Activated naive CD4-positive, alpha-beta T cell treated with anti-CD3 and anti-CD28 coated beads, Interleukin-2, amount 50 U/mL, for 24 hours (primary cell): ENCODE measurements at regions not wholly inside any gene's neighbourhood (a gene's known extent, or its start where the extent isn't known, plus 50 kb on each side); places are given as distances from the start of the nearest gene placed in this dataset.
"Not testable (repeated sequence)": the region's sequence is repeated elsewhere in the genome, so short reads cannot be mapped to it uniquely, and the experiment has no call there.

Source experiments
- H3K27ac Mint-ChIP-seq: one replicate; pipeline ENCODE4 v1.8.0; 2021; ENCODE audit warnings: mild to moderate bottlenecking, mixed read lengths
- H3K27me3 Mint-ChIP-seq: one replicate; pipeline ENCODE4 v1.8.0; 2021; ENCODE audit warnings: mixed read lengths
- H3K36me3 Mint-ChIP-seq: one replicate; pipeline ENCODE4 v1.8.0; 2021; ENCODE audit warnings: mixed read lengths
- H3K4me1 Mint-ChIP-seq: one replicate; pipeline ENCODE4 v1.8.0; 2021; ENCODE audit warnings: mixed read lengths
- H3K4me3 Mint-ChIP-seq: one replicate; pipeline ENCODE4 v1.8.0; 2021; ENCODE audit warnings: mild to moderate bottlenecking, mixed read lengths
- H3K9me3 Mint-ChIP-seq: one replicate; pipeline ENCODE4 v1.8.0; 2021; ENCODE audit warnings: mixed read lengths

DNA sequence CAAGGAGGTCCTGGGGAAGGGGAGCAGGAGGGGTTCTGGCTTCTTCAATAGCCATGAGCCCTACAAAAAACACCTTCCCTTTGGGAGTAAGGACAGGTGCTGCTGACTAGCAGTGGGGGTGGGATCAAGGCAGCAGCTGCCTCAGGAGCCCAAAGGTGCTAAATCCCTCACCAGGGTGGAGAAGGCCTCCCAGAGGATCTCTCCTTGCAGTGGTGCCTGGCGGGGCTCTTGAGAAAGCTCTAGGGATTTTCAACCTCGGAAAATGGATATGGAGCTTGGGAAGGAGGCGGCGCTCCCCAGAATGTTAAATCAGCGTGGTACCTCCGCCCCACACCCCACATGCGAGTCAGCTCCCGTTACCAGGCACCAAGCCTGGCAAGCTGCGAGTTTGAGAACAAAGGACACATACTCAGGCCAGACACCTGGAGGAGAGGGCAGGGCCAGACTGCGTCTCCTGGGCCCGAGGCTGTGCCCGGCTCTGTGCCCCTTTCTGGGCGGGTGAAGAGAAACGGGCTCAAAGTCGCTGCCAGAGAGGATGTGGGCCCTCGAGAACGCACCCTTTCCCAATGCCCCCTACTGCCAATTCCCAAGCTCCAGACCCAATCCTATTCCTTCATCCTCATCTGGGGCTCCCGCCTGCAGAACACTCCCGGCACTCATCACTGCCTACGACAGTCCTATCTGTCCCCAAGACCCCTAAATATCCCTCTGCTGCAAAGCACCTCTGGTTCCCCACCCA lies 139.0 kb downstream of the BRD1 start:
- H3K27me3 Mint-ChIP-seq: no peaks in the 10 kb centered on the region
- H3K9me3 Mint-ChIP-seq: no peaks in the 10 kb centered on the region
- no peak overlapping the region for H3K4me3 Mint-ChIP-seq
- no peaks in the 10 kb centered on the region for H3K36me3 Mint-ChIP-seq
- peaks cover 14% of the 10 kb centered on the region for H3K4me1 Mint-ChIP-seq
- no peak overlapping the region for H3K27ac Mint-ChIP-seq

DNA sequence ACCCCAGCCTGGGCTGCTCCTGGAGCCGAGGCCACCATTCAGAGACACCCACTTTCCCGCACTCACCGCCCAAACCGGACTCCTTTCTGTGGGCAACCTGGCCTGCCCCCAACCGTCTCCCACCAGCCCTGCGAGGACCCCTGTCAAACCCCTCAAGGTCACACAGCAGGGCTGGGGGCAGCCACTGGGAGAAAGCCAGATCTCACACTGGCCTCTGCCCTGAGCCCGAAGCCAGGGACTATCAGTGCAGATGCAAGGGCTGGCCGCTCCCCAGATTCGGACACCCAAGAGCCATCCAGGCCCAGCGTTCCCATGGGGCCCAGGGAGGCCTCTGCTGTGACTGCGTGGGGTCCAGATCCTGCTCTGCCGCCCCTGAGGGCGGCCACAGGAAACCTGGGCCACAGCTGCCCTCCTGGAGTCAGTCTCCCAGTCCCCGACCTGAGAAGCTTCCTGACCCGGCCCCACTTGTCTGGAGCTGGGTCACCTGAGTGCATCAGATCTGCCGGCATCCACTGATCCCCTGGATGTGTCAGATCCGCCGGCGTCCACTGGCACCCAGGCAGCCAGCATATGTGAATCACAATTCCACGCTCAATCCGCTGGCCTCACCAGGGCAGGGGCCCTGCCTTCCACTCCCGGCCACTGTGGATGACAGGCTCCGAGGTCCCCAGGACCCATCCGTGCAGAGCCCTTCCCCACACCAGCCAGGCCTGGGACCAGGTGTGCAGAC lies 139.7 kb downstream of the BRD1 start:
- H3K9me3 Mint-ChIP-seq: peaks cover 3% of the 10 kb centered on the region
- no peak overlapping the region for H3K4me3 Mint-ChIP-seq
- H3K36me3 Mint-ChIP-seq: no peaks in the 10 kb centered on the region
- H3K27ac Mint-ChIP-seq: no peak overlapping the region
- peaks cover 9% of the 10 kb centered on the region for H3K4me1 Mint-ChIP-seq
- H3K27me3 Mint-ChIP-seq: no peaks in the 10 kb centered on the region

DNA sequence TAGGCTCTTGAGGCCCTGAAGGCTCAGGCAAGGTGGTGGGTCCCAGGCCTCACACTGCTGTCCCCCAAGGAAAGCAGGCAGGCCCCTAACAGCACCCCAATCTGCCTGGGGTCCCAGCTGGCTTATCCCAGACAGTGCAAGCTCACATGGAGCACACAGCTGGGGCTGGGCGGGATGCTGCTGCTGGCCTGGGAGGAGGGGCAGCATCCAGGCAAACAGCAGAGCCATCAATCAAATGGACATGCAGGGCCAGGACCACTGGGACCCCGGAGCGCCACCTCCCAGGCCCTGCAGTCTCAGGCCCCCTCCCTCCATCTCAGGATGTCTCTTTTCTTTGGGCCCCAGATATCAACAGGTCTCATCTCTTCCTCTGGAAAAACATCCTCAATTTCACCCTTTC lies 140.3 kb downstream of the BRD1 start:
- H3K9me3 Mint-ChIP-seq: peaks cover 4% of the 10 kb centered on the region
- no peak overlapping the region for H3K27ac Mint-ChIP-seq
- no peaks in the 10 kb centered on the region for H3K36me3 Mint-ChIP-seq
- H3K27me3 Mint-ChIP-seq: no peaks in the 10 kb centered on the region
- no peak overlapping the region for H3K4me3 Mint-ChIP-seq
- peaks cover 5% of the 10 kb centered on the region for H3K4me1 Mint-ChIP-seq

DNA sequence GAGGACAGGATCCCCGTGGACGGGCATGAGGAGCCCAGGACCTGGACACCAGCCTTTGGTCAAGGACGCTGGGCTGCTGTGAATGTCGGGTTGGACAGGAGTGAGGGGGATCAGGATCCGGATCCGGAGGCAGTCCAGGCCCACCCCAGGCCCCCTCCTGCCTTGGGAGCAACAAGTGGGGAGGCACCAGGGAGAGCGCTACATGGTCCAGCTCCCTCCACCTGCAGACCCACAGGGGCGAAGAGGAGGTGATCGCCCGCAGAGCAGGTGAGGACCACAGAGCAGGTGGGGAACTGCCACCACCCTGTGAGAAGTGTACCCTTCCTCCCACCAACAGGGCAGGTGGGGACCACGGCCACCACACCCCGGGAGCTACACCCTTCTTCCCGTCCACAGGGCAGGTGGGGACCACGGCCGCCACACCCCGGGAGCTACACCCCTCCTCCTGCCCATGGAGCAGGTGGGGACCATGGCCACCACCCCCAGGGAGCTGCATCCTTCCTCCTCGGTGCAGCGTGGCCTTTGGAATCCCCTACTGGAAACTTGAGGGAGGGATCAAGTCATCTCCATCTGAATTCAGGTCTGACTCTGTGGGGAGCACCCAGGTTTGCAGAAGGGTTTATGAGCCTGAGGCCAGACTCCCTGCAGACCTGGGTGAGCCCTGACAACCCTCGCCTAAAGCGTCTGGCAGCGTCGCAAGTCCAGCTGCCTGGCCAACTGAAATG lies 141.0 kb downstream of the BRD1 start:
- H3K9me3 Mint-ChIP-seq: peaks cover 4% of the 10 kb centered on the region
- no peak overlapping the region for H3K4me3 Mint-ChIP-seq
- no peaks in the 10 kb centered on the region for H3K27me3 Mint-ChIP-seq
- no peaks in the 10 kb centered on the region for H3K36me3 Mint-ChIP-seq
- H3K4me1 Mint-ChIP-seq: no peaks in the 10 kb centered on the region
- no peak overlapping the region for H3K27ac Mint-ChIP-seq

DNA sequence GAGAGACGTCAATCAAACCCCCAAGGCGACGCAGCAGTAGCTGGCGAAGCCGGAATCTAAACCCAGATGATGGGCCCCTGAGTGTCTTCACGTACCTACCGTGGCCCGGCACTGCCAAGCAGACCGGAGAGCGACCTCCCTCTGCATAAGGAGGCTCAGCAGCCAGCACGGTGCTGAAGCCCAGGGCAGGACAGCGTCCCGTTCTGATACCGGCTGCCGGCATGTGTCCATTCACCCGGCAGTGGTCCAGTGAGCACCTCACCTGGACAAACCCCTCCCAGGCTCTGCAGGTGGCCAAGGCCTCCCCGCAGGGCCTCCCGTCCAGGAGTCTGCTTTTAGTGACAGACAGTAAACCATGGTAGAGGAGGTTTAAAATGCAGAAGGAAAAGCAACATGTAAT lies 142.0 kb downstream of the BRD1 start:
- Mint-ChIP-seq H3K27me3 (no peaks in the 10 kb centered on the region), H3K4me1 (no peaks in the 10 kb centered on the region), H3K36me3 (no peaks in the 10 kb centered on the region), H3K9me3 (peaks cover 4% of the 10 kb centered on the region), H3K4me3 (no peak overlapping the region), H3K27ac (no peak overlapping the region)

DNA sequence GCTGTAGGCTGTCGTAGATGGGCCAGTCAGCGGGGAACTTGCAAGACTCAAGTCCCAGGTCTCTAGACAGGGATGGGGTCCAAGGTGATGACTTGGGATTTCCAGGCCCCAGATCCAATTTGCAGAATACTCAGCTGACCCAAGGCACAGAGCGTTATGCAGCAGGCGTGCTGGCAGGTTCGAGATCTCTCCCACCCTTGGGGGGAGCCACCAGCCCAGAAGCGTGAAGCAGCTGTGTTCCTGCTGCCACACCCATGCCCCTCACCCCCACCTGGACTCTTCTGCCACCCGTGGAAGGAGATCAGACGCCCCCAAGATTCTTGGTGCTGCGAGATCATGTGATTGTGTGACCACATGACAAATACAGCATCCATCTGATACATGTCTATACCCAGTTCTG lies 142.6 kb downstream of the BRD1 start:
- no peak overlapping the region for H3K4me3 Mint-ChIP-seq
- H3K9me3 Mint-ChIP-seq: peaks cover 4% of the 10 kb centered on the region
- no peaks in the 10 kb centered on the region for H3K27me3 Mint-ChIP-seq
- no peaks in the 10 kb centered on the region for H3K4me1 Mint-ChIP-seq
- H3K36me3 Mint-ChIP-seq: no peaks in the 10 kb centered on the region
- H3K27ac Mint-ChIP-seq: no peak overlapping the region

DNA sequence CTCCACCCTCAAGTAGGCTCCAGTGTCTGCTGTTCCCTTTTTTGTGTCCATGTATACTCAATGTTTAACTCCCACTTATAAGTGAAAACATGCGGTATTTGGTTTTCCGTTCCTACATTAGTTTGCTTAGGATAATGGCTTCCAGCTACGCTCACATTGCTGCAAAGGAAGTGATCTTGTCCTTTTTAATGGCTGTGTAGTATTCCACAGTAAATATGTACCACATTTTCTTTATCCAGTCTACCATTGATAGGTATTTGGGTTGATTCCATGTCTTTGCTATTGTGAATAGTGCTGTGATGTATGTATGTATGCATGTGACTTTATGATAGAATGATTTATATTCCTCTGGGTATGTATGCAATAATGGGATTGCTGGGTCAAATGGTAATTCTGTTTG lies 144.6 kb downstream of the BRD1 start:
- Mint-ChIP-seq H3K27me3 (peaks cover 2% of the 10 kb centered on the region), H3K9me3 (peaks cover 4% of the 10 kb centered on the region), H3K4me3 (no peak overlapping the region), H3K36me3 (no peaks in the 10 kb centered on the region), H3K27ac (peak overlapping the region; percentile 6), H3K4me1 (peaks cover 11% of the 10 kb centered on the region)

DNA sequence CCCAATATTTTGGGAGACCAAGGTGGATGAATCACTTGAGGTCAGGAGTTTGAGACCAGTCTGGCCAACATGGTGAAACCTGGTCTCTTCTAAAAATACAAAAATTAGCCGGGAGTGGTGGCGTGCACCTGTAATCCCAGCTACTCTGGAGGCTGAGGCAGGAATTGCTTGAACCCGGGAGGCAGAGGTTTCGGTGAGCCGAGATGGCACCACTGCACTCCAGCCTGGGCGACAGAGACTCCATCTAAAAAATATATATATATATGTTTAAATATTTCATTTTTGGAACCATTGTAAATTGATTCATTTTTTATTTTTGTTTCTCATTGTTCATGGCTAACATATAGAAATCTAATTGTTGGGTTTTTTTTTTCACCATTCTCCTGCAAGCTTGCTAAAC lies 146.9 kb downstream of the BRD1 start:
- not testable (repeated sequence) for H3K27ac Mint-ChIP-seq, H3K36me3 Mint-ChIP-seq, H3K27me3 Mint-ChIP-seq, H3K9me3 Mint-ChIP-seq, H3K4me3 Mint-ChIP-seq
- H3K4me1 Mint-ChIP-seq: peaks cover 12% of the 10 kb centered on the region

DNA sequence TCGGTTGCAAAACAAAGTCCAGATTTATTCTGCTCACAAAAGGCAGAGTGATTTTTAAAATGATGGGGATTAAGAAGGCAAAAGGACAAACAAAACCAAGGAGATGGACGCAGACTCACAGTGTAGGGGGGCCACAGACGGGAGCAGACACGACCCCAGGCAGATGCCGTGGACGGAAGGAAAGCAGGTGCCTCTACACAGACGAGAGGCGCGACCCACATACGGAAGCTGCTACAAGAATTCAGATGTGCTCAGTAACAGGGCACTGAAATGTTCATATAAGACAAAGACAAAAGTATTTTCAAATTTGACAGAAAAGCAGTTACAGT lies 148.9 kb downstream of the BRD1 start:
- H3K4me3 Mint-ChIP-seq: peak overlapping the region; percentile 66
- H3K4me1 Mint-ChIP-seq: peaks cover 12% of the 10 kb centered on the region
- no peaks in the 10 kb centered on the region for H3K36me3 Mint-ChIP-seq
- H3K27me3 Mint-ChIP-seq: peaks cover 2% of the 10 kb centered on the region
- H3K9me3 Mint-ChIP-seq: peaks cover 4% of the 10 kb centered on the region
- peak overlapping the region; percentile 35 for H3K27ac Mint-ChIP-seq

DNA sequence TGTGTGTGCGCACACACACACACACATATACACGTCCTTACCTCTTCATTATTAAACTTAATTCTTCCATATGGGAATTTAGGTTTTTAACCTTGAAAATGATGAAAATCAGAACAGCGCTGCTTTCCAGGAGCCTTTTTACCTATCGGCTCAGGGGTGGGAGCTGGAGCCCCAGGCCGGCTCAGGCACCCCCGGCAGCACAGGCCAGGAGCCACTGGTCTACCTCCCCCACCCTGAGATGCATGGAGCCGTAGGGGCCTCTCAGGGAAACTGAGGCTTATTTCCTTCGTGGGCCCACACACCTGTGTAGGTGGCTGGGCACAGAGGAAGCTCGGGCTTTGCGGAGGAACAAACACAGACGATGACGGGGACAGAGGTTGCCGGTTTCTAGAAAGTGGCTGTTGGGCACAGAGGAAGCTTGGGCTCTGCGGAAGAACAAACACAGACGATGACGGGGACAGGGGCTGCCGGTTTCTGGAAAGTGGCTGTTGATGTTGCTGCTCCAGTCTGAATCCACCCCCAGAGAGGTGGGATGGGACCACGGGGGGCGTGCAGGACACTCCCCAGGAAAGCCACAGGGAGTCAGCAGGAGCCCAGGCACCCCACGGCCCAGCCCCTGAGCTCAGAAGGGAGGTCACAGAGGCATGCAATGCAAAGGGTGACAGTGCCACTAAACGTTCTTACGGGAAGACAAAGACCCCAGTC lies 149.4 kb downstream of the BRD1 start:
- Mint-ChIP-seq H3K4me3 (peak overlapping the region; percentile 66), H3K4me1 (peaks cover 12% of the 10 kb centered on the region), H3K27ac (peak overlapping the region; percentile 35), H3K9me3 (peaks cover 4% of the 10 kb centered on the region), H3K27me3 (peaks cover 2% of the 10 kb centered on the region), H3K36me3 (no peaks in the 10 kb centered on the region)

DNA sequence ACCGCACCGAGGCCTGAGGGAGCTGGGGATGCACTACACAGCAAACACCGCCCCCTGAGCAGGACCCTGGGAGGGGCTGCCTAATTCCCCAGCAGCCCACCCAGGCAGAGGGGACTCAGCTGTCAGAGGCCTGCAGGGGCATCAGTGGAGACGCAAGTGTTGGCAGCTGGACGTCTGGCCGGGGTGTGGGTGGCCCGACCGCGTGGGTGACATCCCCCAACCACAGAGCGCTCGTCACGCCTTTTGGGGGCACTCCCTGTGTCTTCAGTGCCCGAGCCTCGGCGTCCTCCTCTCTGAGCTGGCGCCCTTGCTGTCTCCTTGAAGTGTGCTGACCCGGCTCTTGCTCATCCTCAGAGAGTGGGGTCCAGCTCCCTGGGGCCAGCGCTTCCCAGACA lies 150.2 kb downstream of the BRD1 start:
- Mint-ChIP-seq H3K27me3 (peaks cover 2% of the 10 kb centered on the region), H3K36me3 (no peaks in the 10 kb centered on the region), H3K27ac (no peak overlapping the region), H3K9me3 (no peaks in the 10 kb centered on the region), H3K4me1 (peaks cover 12% of the 10 kb centered on the region), H3K4me3 (no peak overlapping the region)

DNA sequence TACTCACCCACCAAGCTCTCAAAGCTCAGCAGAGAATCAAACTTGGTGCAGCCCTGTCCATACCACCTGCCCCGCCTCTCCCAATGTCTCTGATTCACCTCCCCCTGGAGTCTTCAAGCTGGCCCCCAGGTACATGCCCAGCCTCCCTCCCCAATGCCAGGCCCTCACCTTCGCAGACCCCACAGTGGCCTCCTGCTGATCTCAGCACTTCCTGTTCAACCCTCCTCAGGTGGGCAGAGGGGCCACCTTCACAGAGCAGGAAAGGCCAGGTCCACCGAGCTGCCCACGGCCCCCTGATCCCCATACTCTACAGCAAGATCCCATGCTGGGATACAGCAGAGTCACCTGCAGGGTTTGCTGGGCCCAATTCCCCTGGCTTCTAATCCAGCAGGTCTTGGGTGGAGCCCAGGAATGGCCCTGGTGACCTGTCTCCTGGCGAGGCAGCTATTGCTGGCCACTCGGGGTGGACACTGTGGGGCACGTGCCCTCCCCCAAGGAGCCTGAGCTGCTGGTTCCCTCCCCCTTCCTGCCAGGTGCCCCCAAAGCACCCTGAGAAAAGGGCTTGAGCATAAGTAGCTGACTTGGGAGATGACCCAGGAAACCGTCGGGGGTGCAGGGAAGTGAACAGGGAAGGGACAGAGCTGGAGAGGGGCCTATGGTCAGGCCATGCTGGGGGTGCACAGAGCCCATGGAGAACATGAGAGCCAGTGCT lies 150.7 kb downstream of the BRD1 start:
- Mint-ChIP-seq H3K9me3 (no peaks in the 10 kb centered on the region), H3K36me3 (no peaks in the 10 kb centered on the region), H3K27me3 (peaks cover 2% of the 10 kb centered on the region), H3K4me3 (no peak overlapping the region), H3K4me1 (peaks cover 12% of the 10 kb centered on the region), H3K27ac (no peak overlapping the region)

DNA sequence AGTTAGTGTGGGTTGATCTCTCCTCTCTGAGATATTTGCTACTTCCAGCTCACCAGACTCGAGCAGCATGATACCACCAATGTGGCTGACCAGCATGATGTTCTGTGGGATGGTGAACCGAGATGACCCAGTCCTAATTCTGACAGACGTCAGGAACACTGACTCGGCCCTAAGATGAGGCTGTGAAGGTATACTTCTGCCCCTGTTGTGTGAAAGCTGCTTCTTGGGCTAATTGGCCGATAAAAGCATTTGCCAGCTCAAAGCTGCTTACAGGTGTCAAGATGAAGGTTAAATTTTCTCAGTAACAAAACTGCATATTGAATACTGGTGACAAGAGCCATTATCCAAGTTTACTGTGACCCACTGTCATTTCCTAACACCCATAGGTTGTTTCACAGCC lies 151.4 kb downstream of the BRD1 start:
- H3K9me3 Mint-ChIP-seq: no peaks in the 10 kb centered on the region
- no peak overlapping the region for H3K4me3 Mint-ChIP-seq
- peaks cover 17% of the 10 kb centered on the region for H3K4me1 Mint-ChIP-seq
- H3K36me3 Mint-ChIP-seq: no peaks in the 10 kb centered on the region
- H3K27me3 Mint-ChIP-seq: peaks cover 9% of the 10 kb centered on the region
- H3K27ac Mint-ChIP-seq: no peak overlapping the region

DNA sequence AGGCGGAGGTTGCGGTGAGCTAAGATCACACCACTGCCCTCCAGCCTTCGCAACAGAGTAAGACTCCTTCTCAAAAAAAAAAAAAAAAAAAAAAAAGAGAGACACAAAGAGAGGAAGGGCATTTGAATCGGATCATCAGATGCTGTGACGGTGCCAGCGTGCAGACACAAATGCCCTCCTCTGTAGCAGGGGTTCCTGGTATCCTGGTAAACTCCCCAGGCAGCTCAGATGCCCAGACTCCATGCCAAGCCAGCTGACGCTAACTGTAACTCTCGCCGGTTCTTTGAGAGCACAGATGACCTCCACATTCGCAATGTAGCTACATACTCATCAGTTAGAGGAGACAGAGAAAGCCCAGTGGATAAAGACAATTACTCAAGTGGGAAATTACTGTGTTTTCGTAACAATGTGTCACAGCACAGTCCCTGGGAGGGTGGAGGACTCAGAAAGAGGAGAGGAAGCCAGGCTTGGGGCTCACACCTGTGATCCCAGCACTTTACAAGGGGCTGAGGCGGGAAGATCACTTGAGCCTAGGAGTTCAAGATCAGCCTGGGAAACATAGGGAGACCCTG lies 153.1 kb downstream of the BRD1 start:
- Mint-ChIP-seq H3K36me3 (no peaks in the 10 kb centered on the region), H3K27ac (no peak overlapping the region), H3K4me3 (no peak overlapping the region), H3K9me3 (no peaks in the 10 kb centered on the region), H3K4me1 (peaks cover 20% of the 10 kb centered on the region), H3K27me3 (peaks cover 10% of the 10 kb centered on the region)

DNA sequence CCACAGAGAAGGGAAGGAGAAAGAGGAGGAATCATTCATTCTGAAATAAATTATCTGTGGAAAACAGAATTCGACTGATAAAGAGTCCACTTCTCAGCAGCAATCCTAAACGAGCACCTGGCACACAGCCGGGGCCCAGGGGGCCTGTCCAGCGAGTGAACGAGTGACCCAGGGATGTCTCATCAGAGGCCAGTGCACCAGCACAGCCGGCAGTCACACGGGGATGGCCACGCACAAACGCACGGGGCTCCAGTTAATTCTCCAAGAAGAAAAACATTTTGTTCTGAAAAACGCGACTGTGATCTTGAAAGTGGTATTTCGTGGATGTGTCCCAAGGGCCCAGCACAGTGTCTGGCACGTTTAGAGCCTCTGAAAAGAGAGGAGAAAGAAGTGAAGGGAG lies 154.6 kb downstream of the BRD1 start:
- Mint-ChIP-seq H3K27me3 (peaks cover 8% of the 10 kb centered on the region), H3K27ac (no peak overlapping the region), H3K4me3 (no peak overlapping the region), H3K4me1 (peaks cover 15% of the 10 kb centered on the region), H3K9me3 (no peaks in the 10 kb centered on the region), H3K36me3 (no peaks in the 10 kb centered on the region)
